ENCODE measurements at regions not wholly inside any gene's neighbourhood (a gene's known extent, or its start where the extent isn't known, plus 50 kb on each side); places are given as distances from the start of the nearest gene placed in this dataset.
"Not testable (repeated sequence)": the region's sequence is repeated elsewhere in the genome, so short reads cannot be mapped to it uniquely, and the experiment has no call there.

- DNase-seq = no peak
Measured at GRCh38 chr6:13874191-13874549, 50.6 kb upstream of the RNF182 start.

GRCh38 chr6:13873288-13874190 lies 51.2 kb upstream of the RNF182 start:
- DNase-seq = peak; percentile 93

GRCh38 chr6:13872681-13873080 lies 52.1 kb upstream of the RNF182 start:
- no peak for DNase-seq

- not testable (repeated sequence) for DNase-seq
Measured at GRCh38 chr6:13872006-13872405, 52.7 kb upstream of the RNF182 start.

GRCh38 chr6:13870214-13870830 lies 54.4 kb upstream of the RNF182 start:
- DNase-seq = no peak

DNA sequence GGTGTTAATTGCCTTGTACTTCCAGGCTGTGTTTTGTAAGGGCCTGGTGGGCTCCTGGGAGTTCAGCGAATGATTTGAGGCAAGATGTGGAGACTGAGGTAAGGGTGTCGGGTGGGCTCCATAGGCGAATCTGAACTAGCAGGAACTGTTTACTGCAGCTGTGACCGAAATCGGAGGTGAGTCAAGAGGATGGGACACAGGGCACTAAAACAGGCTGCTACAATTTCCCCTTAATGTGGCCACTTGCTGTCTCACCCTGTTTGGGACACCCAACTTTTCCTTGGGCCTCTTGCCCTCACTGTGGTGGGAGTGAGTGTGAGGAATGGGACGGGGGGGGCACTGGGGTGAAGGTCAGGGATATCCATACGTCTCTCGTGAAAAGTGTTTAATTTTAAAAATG lies 53.9 kb upstream of the MCUR1 start:
- no peak for DNase-seq

DNA sequence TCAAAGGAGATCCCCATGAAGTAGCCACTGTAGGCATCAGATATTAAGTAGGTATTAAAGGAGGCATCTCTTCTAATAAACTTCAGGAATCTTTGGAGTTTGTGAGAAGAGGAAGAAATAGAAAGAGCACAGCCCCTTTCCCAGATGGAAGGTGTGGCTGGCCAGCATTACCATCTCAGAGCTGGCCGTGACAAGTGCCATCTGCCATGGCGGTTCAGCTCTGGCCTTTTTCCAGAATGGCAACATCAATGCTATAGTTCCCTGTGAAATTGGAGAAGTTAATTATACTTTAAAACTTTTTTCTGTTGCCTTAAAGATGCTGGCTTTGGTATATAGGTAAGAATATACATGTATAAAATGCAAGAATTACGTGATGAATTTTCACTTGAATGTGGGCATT lies 51.9 kb upstream of the MCUR1 start:
- no peak for DNase-seq

GRCh38 chr6:13865141-13865540 lies 50.8 kb upstream of the MCUR1 start:
- no peak for DNase-seq

DNA sequence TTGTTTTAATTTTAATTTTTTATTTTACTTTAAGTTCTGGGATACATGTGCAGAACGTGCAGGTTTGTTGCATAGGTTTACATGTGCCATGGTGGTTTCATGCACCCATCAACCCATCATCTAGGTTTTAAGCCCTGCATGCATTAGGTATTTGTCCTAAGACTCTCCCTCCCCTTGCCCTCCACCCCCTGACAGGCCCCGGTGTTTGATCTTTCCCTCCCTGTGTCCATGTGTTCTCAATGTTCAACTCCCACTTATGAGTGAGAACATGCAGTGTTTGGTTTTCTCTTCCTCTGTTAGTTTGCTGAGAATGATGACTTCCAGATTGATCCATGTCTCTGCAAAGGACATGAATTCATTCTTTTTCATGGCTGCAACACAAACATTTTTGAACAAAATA lies 50.3 kb upstream of the MCUR1 start:
- DNase-seq = not testable (repeated sequence)

Data from NCI-H2029 treated with DMSO at 0.1 percent for 48 hours (cell line).